Naive thymus-derived CD4-positive, alpha-beta T cell (primary cell): ENCODE measurements at regions not wholly inside any gene's neighbourhood (a gene's known extent, or its start where the extent isn't known, plus 50 kb on each side); places are given as distances from the start of the nearest gene placed in this dataset.

Experiments
- ATAC-seq: fragments of 150-1000 bp; cut with Tn5 transposase; 2 replicates; pipeline ENCODE4 v1.10.0; 2021; ENCODE audit warnings: mild to moderate bottlenecking, moderate library complexity
- CTCF ChIA-PET: fragments of 350-600 bp; sonication (Branson Sonifier 250); formaldehyde crosslinking; loops from one replicate; lab custom pipeline; 2021; ENCODE audit warnings: antibody characterized with exemption; lab: Charles Lee
- POLR2A ChIA-PET: fragments of 350-600 bp; sonication (Branson Sonifier 250); formaldehyde crosslinking; loops from one replicate; lab custom pipeline; 2021; ENCODE audit warnings: antibody characterized with exemption, inconsistent platforms; lab: Charles Lee
- DNase-seq, 9 donors: peaks; one replicate each; pipeline versions ENCODE4 v3.0.0 to v3.0.0-alpha.2; 2020 to 2022; ENCODE audit warnings: mixed read lengths in 1 of 9
- H3K27ac ChIP-seq: one replicate; pipeline ENCODE4 v1.7.0; 2013; ENCODE audit warnings: mild to moderate bottlenecking, low read depth, low read length, moderate library complexity
- H3K27me3 ChIP-seq, 2 donors: one replicate each; pipeline ENCODE4 v1.7.0; 2013; ENCODE audit warnings: low read length in 2 of 2, mild to moderate bottlenecking in 2 of 2, moderate library complexity in 2 of 2; ENCODE audit not compliant: control insufficient read depth in 2 of 2, insufficient read depth in 2 of 2
- H3K36me3 ChIP-seq, 3 experiments: 1 replicate in 2 of 3; 2 replicates in 1 of 3; pipeline ENCODE4 v1.7.0; 2013; ENCODE audit warnings: low read length in 3 of 3, mild to moderate bottlenecking in 3 of 3, moderate library complexity in 1 of 3; ENCODE audit not compliant: insufficient read depth in 3 of 3, control insufficient read depth in 2 of 3
- H3K4me1 ChIP-seq, 2 donors: one replicate each; pipeline ENCODE4 v1.7.0; 2013; ENCODE audit warnings: low read length in 2 of 2, mild to moderate bottlenecking in 2 of 2, moderate library complexity in 1 of 2; ENCODE audit not compliant: control insufficient read depth in 2 of 2, insufficient read depth in 2 of 2
- H3K4me3 ChIP-seq: 2 replicates; pipeline ENCODE4 v1.7.0; 2013; ENCODE audit warnings: mild to moderate bottlenecking, low read length
- H3K9me3 ChIP-seq, 3 experiments: 1 replicate in 2 of 3; 2 replicates in 1 of 3; pipeline ENCODE4 v1.7.0; 2013; ENCODE audit warnings: low read length in 3 of 3; ENCODE audit not compliant: control insufficient read depth in 2 of 3
- H3K27ac Mint-ChIP-seq, 9 donors: one replicate each; pipeline ENCODE4 v1.8.0; 2020 to 2022; ENCODE audit warnings: mixed read lengths in 9 of 9, mild to moderate bottlenecking in 8 of 9, moderate library complexity in 5 of 9, inconsistent platforms in 2 of 9
- H3K27me3 Mint-ChIP-seq, 5 donors: one replicate each; pipeline ENCODE4 v1.8.0; 2021 to 2022; ENCODE audit warnings: mixed read lengths in 5 of 5, mild to moderate bottlenecking in 1 of 5
- H3K36me3 Mint-ChIP-seq, 5 donors: one replicate each; pipeline ENCODE4 v1.8.0; 2020 to 2022; ENCODE audit warnings: mixed read lengths in 5 of 5, mild to moderate bottlenecking in 3 of 5, inconsistent platforms in 1 of 5
- H3K4me1 Mint-ChIP-seq, 7 donors: one replicate each; pipeline ENCODE4 v1.8.0; 2020 to 2022; ENCODE audit warnings: mixed read lengths in 7 of 7, mild to moderate bottlenecking in 3 of 7, inconsistent platforms in 1 of 7
- H3K4me3 Mint-ChIP-seq, 10 donors: one replicate each; pipeline ENCODE4 v1.8.0; 2020 to 2022; ENCODE audit warnings: mild to moderate bottlenecking in 10 of 10, mixed read lengths in 10 of 10, moderate library complexity in 6 of 10, inconsistent platforms in 2 of 10
- H3K9me3 Mint-ChIP-seq, 11 donors: one replicate each; pipeline ENCODE4 v1.8.0; 2020 to 2022; ENCODE audit warnings: mixed read lengths in 11 of 11, mild to moderate bottlenecking in 4 of 11, inconsistent platforms in 1 of 11, moderate library complexity in 1 of 11
- intact Hi-C, 2 donors: fragments of 100-400 bp; cut with micrococcal nuclease; formaldehyde crosslinking; loops; one replicate each; pipeline ENCODE4 v1.15.1; 2023

- DNase-seq, result no peak
- CTCF ChIA-PET, result no interaction called here
- no peak for ATAC-seq
- no peaks in the 10 kb centered on the region for H3K36me3 ChIP-seq
- intact Hi-C loops, result no loop called here
- Mint-ChIP-seq H3K9me3 (peaks cover 0 to 21% (median 4%) of the 10 kb centered on the region in 11 donors), H3K27ac (no peak overlapping the region), H3K4me3 (no peak overlapping the region), H3K4me1 (no peaks in the 10 kb centered on the region), H3K27me3 (no peaks in the 10 kb centered on the region), H3K36me3 (no peaks in the 10 kb centered on the region)
- no peak overlapping the region for H3K4me3 ChIP-seq
- H3K9me3 ChIP-seq, result no peaks in the 10 kb centered on the region
- H3K27me3 ChIP-seq, result no peaks in the 10 kb centered on the region
- no peak overlapping the region for H3K27ac ChIP-seq
- POLR2A ChIA-PET, result no interaction called here
- H3K4me1 ChIP-seq, result no peaks in the 10 kb centered on the region
Observed at GRCh38 chr13:63026285-63026797, 1610.7 kb upstream of the PCDH20 start.

- Histone ChIP-seq H3K4me3 (no peak overlapping the region), H3K27ac (no peak overlapping the region), H3K36me3 (no peaks in the 10 kb centered on the region), H3K27me3 (no peaks in the 10 kb centered on the region), H3K4me1 (no peaks in the 10 kb centered on the region), H3K9me3 (no peaks in the 10 kb centered on the region)
- DNase-seq, result no peak
- Mint-ChIP-seq H3K27ac (no peak overlapping the region), H3K4me3 (no peak overlapping the region), H3K36me3 (no peaks in the 10 kb centered on the region), H3K9me3 (peaks cover 0 to 21% (median 4%) of the 10 kb centered on the region in 11 donors), H3K27me3 (no peaks in the 10 kb centered on the region), H3K4me1 (no peaks in the 10 kb centered on the region)
- CTCF ChIA-PET, result no interaction called here
- POLR2A ChIA-PET, result no interaction called here
- ATAC-seq, result no peak
- intact Hi-C loops, result no loop called here
Observed at GRCh38 chr13:63025741-63026140, 1610.1 kb upstream of the PCDH20 start.

GRCh38 chr13:63024458-63024857 is 1608.8 kb upstream of the PCDH20 start:
- DNase-seq (no peak), ATAC-seq (no peak)
- Mint-ChIP-seq H3K27ac (no peak overlapping the region), H3K4me1 (no peaks in the 10 kb centered on the region), H3K36me3 (no peaks in the 10 kb centered on the region), H3K4me3 (no peak overlapping the region), H3K27me3 (no peaks in the 10 kb centered on the region), H3K9me3 (peaks cover 0 to 16% (median 1%) of the 10 kb centered on the region in 11 donors)
- Histone ChIP-seq H3K27me3 (no peaks in the 10 kb centered on the region), H3K27ac (no peak overlapping the region), H3K9me3 (no peaks in the 10 kb centered on the region), H3K4me1 (no peaks in the 10 kb centered on the region), H3K4me3 (no peak overlapping the region), H3K36me3 (no peaks in the 10 kb centered on the region)
- ChIA-PET POLR2A (no interaction called here), CTCF (no interaction called here)
- intact Hi-C loops, result no loop called here

GRCh38 chr13:63011996-63012395 is 1596.3 kb upstream of the PCDH20 start:
- Histone ChIP-seq H3K27me3 (no peaks in the 10 kb centered on the region), H3K9me3 (peaks cover 0 to 11% (median 0%) of the 10 kb centered on the region in 3 experiments), H3K36me3 (no peaks in the 10 kb centered on the region), H3K4me1 (no peaks in the 10 kb centered on the region), H3K4me3 (no peak overlapping the region), H3K27ac (no peak overlapping the region)
- DNase-seq, result no peak
- Mint-ChIP-seq H3K36me3 (peaks cover 0 to 4% (median 0%) of the 10 kb centered on the region in 5 donors), H3K9me3 (peaks cover 9 to 49% (median 29%) of the 10 kb centered on the region in 11 donors), H3K27me3 (no peaks in the 10 kb centered on the region), H3K27ac (no peak overlapping the region), H3K4me3 (no peak overlapping the region), H3K4me1 (no peaks in the 10 kb centered on the region)
- no peak for ATAC-seq
- ChIA-PET CTCF (no interaction called here), POLR2A (no interaction called here)
- intact Hi-C loops, result no loop called here

- ATAC-seq (no peak), DNase-seq (no peak)
- peaks cover 12 to 56% (median 30%) of the 10 kb centered on the region in 11 donors for H3K9me3 Mint-ChIP-seq
- H3K27me3 Mint-ChIP-seq, result no peaks in the 10 kb centered on the region
- no peaks in the 10 kb centered on the region for H3K4me1 Mint-ChIP-seq
- Histone ChIP-seq H3K27me3 (no peaks in the 10 kb centered on the region), H3K27ac (no peak overlapping the region), H3K9me3 (peaks cover 0 to 11% (median 0%) of the 10 kb centered on the region in 3 experiments), H3K4me3 (no peak overlapping the region), H3K4me1 (no peaks in the 10 kb centered on the region), H3K36me3 (no peaks in the 10 kb centered on the region)
- POLR2A ChIA-PET, result no interaction called here
- CTCF ChIA-PET, result no interaction called here
- H3K27ac Mint-ChIP-seq, result no peak overlapping the region
- H3K4me3 Mint-ChIP-seq, result no peak overlapping the region
- H3K36me3 Mint-ChIP-seq, result peaks cover 0 to 8% (median 0%) of the 10 kb centered on the region in 5 donors
- intact Hi-C loops, result no loop called here
Observed at GRCh38 chr13:63010072-63010658, 1594.5 kb upstream of the PCDH20 start.

- H3K27me3 ChIP-seq, result no peaks in the 10 kb centered on the region
- intact Hi-C loops, result no loop called here
- ChIA-PET POLR2A (no interaction called here), CTCF (no interaction called here)
- peaks cover 0 to 16% (median 0%) of the 10 kb centered on the region in 3 experiments for H3K9me3 ChIP-seq
- no peaks in the 10 kb centered on the region for H3K4me1 Mint-ChIP-seq
- no peaks in the 10 kb centered on the region for H3K4me1 ChIP-seq
- H3K27ac ChIP-seq, result no peak overlapping the region
- no peaks in the 10 kb centered on the region for H3K27me3 Mint-ChIP-seq
- peaks cover 0 to 13% (median 0%) of the 10 kb centered on the region in 5 donors for H3K36me3 Mint-ChIP-seq
- peaks cover 11 to 77% (median 28%) of the 10 kb centered on the region in 11 donors for H3K9me3 Mint-ChIP-seq
- ATAC-seq (no peak), DNase-seq (no peak)
- no peaks in the 10 kb centered on the region for H3K36me3 ChIP-seq
- no peak overlapping the region for H3K27ac Mint-ChIP-seq
- H3K4me3 ChIP-seq, result no peak overlapping the region
- no peak overlapping the region for H3K4me3 Mint-ChIP-seq
Observed at GRCh38 chr13:63005625-63006024, 1590.0 kb upstream of the PCDH20 start.

- H3K4me1 Mint-ChIP-seq, result no peaks in the 10 kb centered on the region
- H3K9me3 Mint-ChIP-seq, result peaks cover 3 to 29% (median 13%) of the 10 kb centered on the region in 11 donors
- Histone ChIP-seq H3K9me3 (peaks cover 0 to 5% (median 0%) of the 10 kb centered on the region in 3 experiments), H3K27me3 (no peaks in the 10 kb centered on the region), H3K36me3 (no peaks in the 10 kb centered on the region), H3K27ac (no peak overlapping the region), H3K4me1 (no peaks in the 10 kb centered on the region), H3K4me3 (no peak overlapping the region)
- DNase-seq (no peak), ATAC-seq (no peak)
- H3K27me3 Mint-ChIP-seq, result no peaks in the 10 kb centered on the region
- ChIA-PET CTCF (no interaction called here), POLR2A (no interaction called here)
- intact Hi-C loops, result no loop called here
- no peaks in the 10 kb centered on the region for H3K36me3 Mint-ChIP-seq
- H3K4me3 Mint-ChIP-seq, result peak overlapping the region in 1 of 10 donors; percentile 45
- H3K27ac Mint-ChIP-seq, result no peak overlapping the region
Observed at GRCh38 chr13:62997696-62998095, 1582.0 kb upstream of the PCDH20 start.
